ENCODE measurements at regions not wholly inside any gene's neighbourhood (a gene's known extent, or its start where the extent isn't known, plus 50 kb on each side); places are given as distances from the start of the nearest gene placed in this dataset.

DNA sequence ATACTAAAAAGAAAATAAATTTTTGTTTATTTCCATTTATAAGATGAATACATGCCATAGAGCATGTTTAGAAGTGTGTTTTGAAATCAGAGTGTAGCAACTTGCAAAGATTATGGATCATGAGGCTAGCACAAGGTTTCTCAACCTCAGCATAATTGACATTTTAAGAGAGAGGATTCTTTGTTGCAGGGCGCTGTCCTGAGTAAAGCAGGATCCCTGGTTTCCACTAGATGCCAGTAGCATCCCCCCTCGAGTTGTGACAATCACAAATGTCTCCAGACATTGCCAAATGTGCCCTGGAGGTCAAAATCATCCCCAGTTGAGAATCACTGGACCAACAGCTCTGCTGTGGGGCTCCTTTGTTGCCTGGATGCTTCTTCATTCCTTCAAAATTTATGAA lies 128.5 kb upstream of the RBMS3 start:
- H3K4me1 ChIP-seq (ENCODE audit: control insufficient read depth in 2 of 2, insufficient read depth in 2 of 2, low read length in 1 of 2) = no peaks in the 10 kb centered on the region

DNA sequence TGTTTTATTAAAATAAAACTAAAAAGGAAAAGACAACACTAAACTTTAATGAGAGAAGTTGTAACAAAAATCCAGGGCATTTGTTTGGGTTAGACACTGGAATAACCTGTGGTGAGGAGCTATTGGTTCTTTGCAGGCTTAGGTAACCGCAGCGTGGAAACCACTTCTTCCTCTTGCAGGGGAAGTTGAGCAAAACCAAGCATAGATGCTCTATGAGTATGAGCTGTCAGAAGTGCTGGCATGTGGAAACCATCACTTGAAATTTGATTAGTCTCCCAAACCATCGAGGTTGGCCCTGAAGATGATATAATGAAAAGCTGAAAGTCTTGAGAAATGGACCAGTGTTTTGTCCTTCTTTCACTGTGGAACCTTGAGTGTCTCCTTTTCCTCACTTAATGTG lies 127.1 kb upstream of the RBMS3 start:
- H3K27ac ChIP-seq (ENCODE audit: low read depth in 2 of 2, low read length in 1 of 2) = no peak overlapping the region
- no peaks in the 10 kb centered on the region for H3K4me1 ChIP-seq (ENCODE audit: control insufficient read depth in 2 of 2, insufficient read depth in 2 of 2, low read length in 1 of 2)
- no peaks in the 10 kb centered on the region for H3K9me3 ChIP-seq (ENCODE audit: control insufficient read depth in 2 of 2, insufficient read depth in 1 of 2, low read depth in 1 of 2, low read length in 1 of 2)
- whole genome bisulfite sequencing, 2 donors = 61 to 70% methylated on average over 3 of the region's 3 CpGs
- H3K4me3 ChIP-seq (ENCODE audit: low read depth in 1 of 2, low read length in 2 of 2) = no peak overlapping the region
- H3K36me3 ChIP-seq (ENCODE audit: control insufficient read depth in 2 of 2, insufficient read depth in 2 of 2, low read length in 1 of 2) = no peaks in the 10 kb centered on the region
- H3K27me3 ChIP-seq (ENCODE audit: control insufficient read depth in 1 of 2, insufficient read depth in 2 of 2, low read length in 2 of 2) = no peaks in the 10 kb centered on the region

More for the DNA sequence above, 128.5 kb upstream of the RBMS3 start:
- Histone ChIP-seq H3K27ac (ENCODE audit: low read depth in 2 of 2, low read length in 1 of 2) (no peak overlapping the region), H3K9me3 (ENCODE audit: control insufficient read depth in 2 of 2, insufficient read depth in 1 of 2, low read depth in 1 of 2, low read length in 1 of 2) (no peaks in the 10 kb centered on the region), H3K4me3 (ENCODE audit: low read depth in 1 of 2, low read length in 2 of 2) (no peak overlapping the region), H3K36me3 (ENCODE audit: control insufficient read depth in 2 of 2, insufficient read depth in 2 of 2, low read length in 1 of 2) (no peaks in the 10 kb centered on the region), H3K27me3 (ENCODE audit: control insufficient read depth in 1 of 2, insufficient read depth in 2 of 2, low read length in 2 of 2) (no peaks in the 10 kb centered on the region)
- WGBS, 2 donors = 68 to 78% methylated on average over 2 of the region's 2 CpGs

DNA sequence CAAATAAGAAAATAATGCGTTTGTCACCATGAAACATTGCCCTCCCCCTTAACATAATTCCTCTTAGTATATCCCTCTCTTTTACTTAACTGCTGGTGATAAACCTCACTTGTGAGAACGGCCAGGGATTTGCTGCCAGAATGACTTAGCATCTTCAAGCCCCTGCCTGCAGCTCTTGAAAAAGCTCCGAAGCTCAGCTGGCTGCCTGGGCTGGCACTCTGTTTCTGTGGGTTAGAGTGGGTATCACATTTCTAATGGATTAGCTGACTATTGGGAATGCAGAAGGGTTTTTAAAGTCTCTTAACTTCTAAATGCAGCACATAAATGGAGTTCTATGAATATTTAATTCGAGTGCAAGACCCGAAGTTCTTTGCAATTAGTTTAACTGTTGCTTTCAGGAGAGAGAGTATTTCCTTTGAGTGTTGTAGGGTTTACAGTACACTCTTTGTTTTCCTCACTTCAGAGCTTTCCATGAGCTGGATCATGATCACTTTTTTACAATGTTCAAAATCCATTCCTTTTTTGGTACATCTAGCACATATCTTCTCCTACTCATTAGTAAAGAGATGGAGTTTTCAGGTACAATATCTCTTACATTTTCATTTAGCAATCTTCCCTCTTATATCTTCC lies 124.7 kb upstream of the RBMS3 start:
- Histone ChIP-seq H3K4me3 (ENCODE audit: low read depth in 1 of 2, low read length in 2 of 2) (no peak overlapping the region), H3K27me3 (ENCODE audit: control insufficient read depth in 1 of 2, insufficient read depth in 2 of 2, low read length in 2 of 2) (no peaks in the 10 kb centered on the region), H3K27ac (ENCODE audit: low read depth in 2 of 2, low read length in 1 of 2) (no peak overlapping the region), H3K9me3 (ENCODE audit: control insufficient read depth in 2 of 2, insufficient read depth in 1 of 2, low read depth in 1 of 2, low read length in 1 of 2) (no peaks in the 10 kb centered on the region), H3K36me3 (ENCODE audit: control insufficient read depth in 2 of 2, insufficient read depth in 2 of 2, low read length in 1 of 2) (no peaks in the 10 kb centered on the region), H3K4me1 (ENCODE audit: control insufficient read depth in 2 of 2, insufficient read depth in 2 of 2, low read length in 1 of 2) (no peaks in the 10 kb centered on the region)
- 45 to 46% methylated on average over 5 of the region's 5 CpGs for WGBS, 2 donors

DNA sequence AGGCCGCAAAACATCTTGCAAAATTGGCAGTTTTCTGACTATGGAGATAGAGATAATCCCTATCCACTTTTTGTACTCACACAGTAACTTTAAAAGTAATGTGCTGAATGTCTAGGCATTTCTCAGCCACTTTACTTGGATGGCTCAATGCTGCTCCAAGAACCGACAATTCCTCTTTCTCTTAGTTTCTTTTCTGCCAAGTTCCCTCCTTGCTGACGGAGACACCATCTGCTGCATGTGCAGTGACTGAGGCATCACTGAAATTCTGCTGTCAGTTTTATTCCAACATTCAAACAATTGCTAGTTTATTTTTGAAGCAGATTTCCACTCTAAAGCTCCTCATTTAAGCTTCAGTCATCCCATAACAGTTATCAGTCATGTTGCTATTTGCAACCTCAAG lies 116.0 kb upstream of the RBMS3 start:
- 83 to 85% methylated on average over 3 of the region's 3 CpGs for WGBS, 2 donors
- Histone ChIP-seq H3K4me3 (ENCODE audit: low read depth in 1 of 2, low read length in 2 of 2) (no peak overlapping the region), H3K27ac (ENCODE audit: low read depth in 2 of 2, low read length in 1 of 2) (no peak overlapping the region)

DNA sequence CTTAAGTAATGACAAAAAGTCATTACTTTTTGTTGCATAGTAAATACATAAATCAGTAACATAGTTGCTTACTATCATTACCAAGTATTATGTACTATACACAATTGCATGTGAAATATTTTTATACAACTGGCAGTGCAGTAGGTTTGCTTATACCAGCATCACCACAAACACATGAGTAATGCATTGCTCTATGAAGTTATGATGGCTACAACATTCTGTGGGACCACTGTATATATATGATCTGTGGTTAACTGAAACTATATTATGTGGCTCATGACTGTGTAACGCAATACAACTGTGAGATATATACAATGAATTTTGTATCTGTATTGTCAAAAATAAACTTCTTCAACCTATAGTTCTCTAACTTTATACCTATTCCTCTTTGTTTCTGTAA lies 113.7 kb upstream of the RBMS3 start:
- Histone ChIP-seq H3K36me3 (ENCODE audit: control insufficient read depth in 2 of 2, insufficient read depth in 2 of 2, low read length in 1 of 2) (no peaks in the 10 kb centered on the region), H3K27ac (ENCODE audit: low read depth in 2 of 2, low read length in 1 of 2) (no peak overlapping the region), H3K4me3 (ENCODE audit: low read depth in 1 of 2, low read length in 2 of 2) (no peak overlapping the region), H3K9me3 (ENCODE audit: control insufficient read depth in 2 of 2, insufficient read depth in 1 of 2, low read depth in 1 of 2, low read length in 1 of 2) (no peaks in the 10 kb centered on the region), H3K4me1 (ENCODE audit: control insufficient read depth in 2 of 2, insufficient read depth in 2 of 2, low read length in 1 of 2) (no peaks in the 10 kb centered on the region), H3K27me3 (ENCODE audit: control insufficient read depth in 1 of 2, insufficient read depth in 2 of 2, low read length in 2 of 2) (no peaks in the 10 kb centered on the region)
- WGBS, 2 donors = 100% methylated on average over 1 of the region's 1 CpG

More for the DNA sequence above, 116.0 kb upstream of the RBMS3 start:
- no peaks in the 10 kb centered on the region for H3K9me3 ChIP-seq (ENCODE audit: control insufficient read depth in 2 of 2, insufficient read depth in 1 of 2, low read depth in 1 of 2, low read length in 1 of 2)
- H3K27me3 ChIP-seq (ENCODE audit: control insufficient read depth in 1 of 2, insufficient read depth in 2 of 2, low read length in 2 of 2) = no peaks in the 10 kb centered on the region
- H3K4me1 ChIP-seq (ENCODE audit: control insufficient read depth in 2 of 2, insufficient read depth in 2 of 2, low read length in 1 of 2) = no peaks in the 10 kb centered on the region
- no peaks in the 10 kb centered on the region for H3K36me3 ChIP-seq (ENCODE audit: control insufficient read depth in 2 of 2, insufficient read depth in 2 of 2, low read length in 1 of 2)

DNA sequence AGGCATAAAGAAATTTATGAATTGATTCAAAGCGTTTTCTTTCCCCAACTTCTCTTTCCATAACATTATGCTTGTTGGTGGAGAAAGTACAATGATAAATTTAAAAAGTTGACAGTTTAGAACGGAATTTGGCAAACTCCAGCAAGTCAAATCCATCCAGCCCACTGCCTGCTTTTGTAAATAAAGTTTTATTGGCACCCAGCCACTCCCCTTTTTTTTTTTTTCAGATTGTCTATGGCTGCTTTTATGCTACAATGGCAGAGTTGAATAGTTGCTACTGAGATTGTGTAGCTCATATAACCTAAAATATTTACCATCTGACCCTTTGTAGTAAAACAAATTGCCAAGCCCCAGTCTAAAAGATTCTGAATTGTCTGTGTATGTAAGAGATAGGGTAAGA lies 112.8 kb upstream of the RBMS3 start:
- Histone ChIP-seq H3K27me3 (ENCODE audit: control insufficient read depth in 1 of 2, insufficient read depth in 2 of 2, low read length in 2 of 2) (no peaks in the 10 kb centered on the region), H3K9me3 (ENCODE audit: control insufficient read depth in 2 of 2, insufficient read depth in 1 of 2, low read depth in 1 of 2, low read length in 1 of 2) (no peaks in the 10 kb centered on the region), H3K36me3 (ENCODE audit: control insufficient read depth in 2 of 2, insufficient read depth in 2 of 2, low read length in 1 of 2) (no peaks in the 10 kb centered on the region), H3K27ac (ENCODE audit: low read depth in 2 of 2, low read length in 1 of 2) (no peak overlapping the region), H3K4me1 (ENCODE audit: control insufficient read depth in 2 of 2, insufficient read depth in 2 of 2, low read length in 1 of 2) (no peaks in the 10 kb centered on the region), H3K4me3 (ENCODE audit: low read depth in 1 of 2, low read length in 2 of 2) (no peak overlapping the region)
- WGBS, 2 donors = 43 to 49% methylated on average over 2 of the region's 2 CpGs

DNA sequence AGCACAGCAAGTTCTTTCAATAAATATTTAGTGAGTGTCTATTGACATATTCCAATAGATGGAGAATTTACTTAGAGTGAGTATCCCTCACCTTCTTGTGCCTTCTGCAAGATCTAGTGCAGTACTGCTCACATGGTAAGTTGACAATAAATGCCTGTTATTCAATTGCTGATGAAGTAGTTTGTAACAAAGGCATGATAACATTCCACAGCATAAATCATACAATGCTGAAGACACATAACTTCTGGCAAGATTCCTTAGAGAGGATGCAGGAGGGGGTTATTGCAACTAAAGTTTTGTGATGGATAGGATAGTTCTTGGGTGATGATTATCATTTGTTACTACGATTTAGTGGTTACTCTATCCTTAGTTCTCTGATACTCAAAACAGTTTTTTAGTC lies 112.2 kb upstream of the RBMS3 start:
- WGBS, 2 donors = 67 to 74% methylated on average over 1 of the region's 1 CpG
- no peaks in the 10 kb centered on the region for H3K27me3 ChIP-seq (ENCODE audit: control insufficient read depth in 1 of 2, insufficient read depth in 2 of 2, low read length in 2 of 2)
- no peak overlapping the region for H3K27ac ChIP-seq (ENCODE audit: low read depth in 2 of 2, low read length in 1 of 2)
- H3K9me3 ChIP-seq (ENCODE audit: control insufficient read depth in 2 of 2, insufficient read depth in 1 of 2, low read depth in 1 of 2, low read length in 1 of 2) = no peaks in the 10 kb centered on the region
- no peak overlapping the region for H3K4me3 ChIP-seq (ENCODE audit: low read depth in 1 of 2, low read length in 2 of 2)
- no peaks in the 10 kb centered on the region for H3K36me3 ChIP-seq (ENCODE audit: control insufficient read depth in 2 of 2, insufficient read depth in 2 of 2, low read length in 1 of 2)
- no peaks in the 10 kb centered on the region for H3K4me1 ChIP-seq (ENCODE audit: control insufficient read depth in 2 of 2, insufficient read depth in 2 of 2, low read length in 1 of 2)

DNA sequence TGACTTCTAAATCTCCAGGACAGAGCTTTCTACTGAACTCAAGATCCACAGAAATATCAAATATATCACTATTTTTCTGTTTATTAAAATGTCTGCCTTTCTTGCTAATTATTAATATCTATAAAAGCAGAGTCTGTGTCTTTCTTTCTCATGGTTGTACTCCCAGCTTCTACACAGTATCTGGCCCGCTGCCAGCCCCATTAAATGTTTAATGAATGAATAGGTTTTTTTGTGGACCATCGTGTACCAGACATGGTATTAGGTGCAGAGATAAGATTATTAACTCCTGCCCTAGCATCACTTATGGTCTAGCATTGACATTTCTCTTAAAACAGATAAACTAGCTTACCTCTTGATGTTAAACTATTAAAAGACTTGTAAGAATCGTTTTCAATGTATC lies 111.4 kb upstream of the RBMS3 start:
- no peaks in the 10 kb centered on the region for H3K27me3 ChIP-seq (ENCODE audit: control insufficient read depth in 1 of 2, insufficient read depth in 2 of 2, low read length in 2 of 2)
- H3K4me1 ChIP-seq (ENCODE audit: control insufficient read depth in 2 of 2, insufficient read depth in 2 of 2, low read length in 1 of 2) = no peaks in the 10 kb centered on the region
- H3K27ac ChIP-seq (ENCODE audit: low read depth in 2 of 2, low read length in 1 of 2) = no peak overlapping the region
- WGBS, 2 donors = 61 to 73% methylated on average over 3 of the region's 3 CpGs
- no peaks in the 10 kb centered on the region for H3K9me3 ChIP-seq (ENCODE audit: control insufficient read depth in 2 of 2, insufficient read depth in 1 of 2, low read depth in 1 of 2, low read length in 1 of 2)
- H3K36me3 ChIP-seq (ENCODE audit: control insufficient read depth in 2 of 2, insufficient read depth in 2 of 2, low read length in 1 of 2) = no peaks in the 10 kb centered on the region
- no peak overlapping the region for H3K4me3 ChIP-seq (ENCODE audit: low read depth in 1 of 2, low read length in 2 of 2)

DNA sequence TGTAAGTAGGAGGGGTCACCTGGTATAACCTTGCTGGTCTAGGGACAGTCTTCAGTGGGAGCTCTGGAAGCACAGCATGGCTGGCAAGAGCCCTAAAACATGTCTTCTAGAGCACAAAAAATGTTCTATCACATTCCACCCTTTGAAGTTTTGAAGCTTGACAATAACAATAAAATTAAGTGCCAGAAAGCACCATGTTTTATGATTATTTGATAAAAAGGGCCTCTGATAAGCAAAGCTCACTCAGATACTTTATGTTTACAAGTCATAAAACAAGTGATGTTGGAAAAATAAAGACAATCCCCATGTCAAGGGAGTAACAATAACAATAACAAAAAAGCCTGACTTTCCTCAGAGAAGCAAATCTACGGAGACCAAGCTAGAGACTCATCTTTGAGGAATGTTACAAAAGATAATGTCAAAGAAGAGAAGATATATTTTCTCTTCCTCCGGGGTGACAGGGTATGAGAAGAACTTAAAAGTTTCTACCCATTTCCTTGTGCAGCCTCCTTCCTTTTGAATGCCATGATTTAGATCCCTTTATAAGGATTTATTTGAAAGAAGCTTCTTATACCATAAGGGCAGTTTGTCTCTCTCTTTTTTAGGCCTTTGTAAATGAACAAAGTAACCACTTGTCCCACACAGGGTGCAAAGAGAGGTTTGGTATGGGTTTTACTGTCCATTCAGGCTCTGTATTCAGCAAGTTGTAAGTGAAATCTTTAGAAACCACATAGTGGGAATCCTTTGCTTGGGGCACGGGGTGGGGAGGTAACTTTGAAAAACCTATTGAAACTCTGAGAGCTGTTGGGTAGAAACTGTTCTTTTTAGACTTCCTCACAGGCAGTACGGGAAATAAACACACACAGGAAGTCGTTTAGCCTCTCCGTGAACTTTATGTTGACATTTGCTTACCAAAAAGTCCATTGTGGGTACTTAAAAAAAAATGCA lies 109.6 kb upstream of the RBMS3 start:
- Histone ChIP-seq H3K4me1 (ENCODE audit: control insufficient read depth in 2 of 2, insufficient read depth in 2 of 2, low read length in 1 of 2) (no peaks in the 10 kb centered on the region), H3K36me3 (ENCODE audit: control insufficient read depth in 2 of 2, insufficient read depth in 2 of 2, low read length in 1 of 2) (no peaks in the 10 kb centered on the region), H3K27ac (ENCODE audit: low read depth in 2 of 2, low read length in 1 of 2) (no peak overlapping the region), H3K4me3 (ENCODE audit: low read depth in 1 of 2, low read length in 2 of 2) (no peak overlapping the region), H3K27me3 (ENCODE audit: control insufficient read depth in 1 of 2, insufficient read depth in 2 of 2, low read length in 2 of 2) (no peaks in the 10 kb centered on the region), H3K9me3 (ENCODE audit: control insufficient read depth in 2 of 2, insufficient read depth in 1 of 2, low read depth in 1 of 2, low read length in 1 of 2) (no peaks in the 10 kb centered on the region)
- WGBS, 2 donors = 46 to 59% methylated on average over 6 of the region's 6 CpGs

DNA sequence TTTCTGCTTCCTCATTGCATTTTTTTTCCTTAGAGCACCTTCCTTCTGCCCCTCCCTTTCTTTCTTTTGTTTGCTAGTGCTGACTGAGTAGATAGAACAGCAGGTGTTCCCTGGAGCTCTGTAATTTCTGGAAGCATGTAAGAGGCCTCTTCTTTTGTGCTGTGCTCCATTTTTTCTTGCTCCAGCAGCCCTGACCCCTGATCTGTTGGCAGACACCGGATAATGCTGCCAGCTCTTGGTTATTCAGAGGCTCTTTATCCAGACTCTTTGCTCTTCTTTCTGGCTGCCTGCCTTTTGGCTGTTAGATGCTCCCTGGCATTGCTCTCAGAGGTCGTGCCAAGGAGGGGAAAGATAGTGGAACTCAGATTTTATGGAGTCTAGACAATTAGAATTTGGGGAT lies 104.4 kb upstream of the RBMS3 start:
- no peaks in the 10 kb centered on the region for H3K9me3 ChIP-seq (ENCODE audit: control insufficient read depth in 2 of 2, insufficient read depth in 1 of 2, low read depth in 1 of 2, low read length in 1 of 2)
- H3K4me1 ChIP-seq (ENCODE audit: control insufficient read depth in 2 of 2, insufficient read depth in 2 of 2, low read length in 1 of 2) = no peaks in the 10 kb centered on the region
- H3K27me3 ChIP-seq (ENCODE audit: control insufficient read depth in 1 of 2, insufficient read depth in 2 of 2, low read length in 2 of 2) = no peaks in the 10 kb centered on the region
- H3K27ac ChIP-seq (ENCODE audit: low read depth in 2 of 2, low read length in 1 of 2) = no peak overlapping the region
- 36 to 41% methylated on average over 2 of the region's 2 CpGs for WGBS, 2 donors
- no peaks in the 10 kb centered on the region for H3K36me3 ChIP-seq (ENCODE audit: control insufficient read depth in 2 of 2, insufficient read depth in 2 of 2, low read length in 1 of 2)
- no peak overlapping the region for H3K4me3 ChIP-seq (ENCODE audit: low read depth in 1 of 2, low read length in 2 of 2)

Measured in esophagus (tissue), 2 donors.